NCI-H446 treated with DMSO at 0.1 percent for 48 hours (cell line): ENCODE measurements at regions not wholly inside any gene's neighbourhood (a gene's known extent, or its start where the extent isn't known, plus 50 kb on each side); places are given as distances from the start of the nearest gene placed in this dataset.
"Not testable (repeated sequence)": the region's sequence is repeated elsewhere in the genome, so short reads cannot be mapped to it uniquely, and the experiment has no call there.

Experiments used
- DNase-seq: peaks from one replicate; lab custom pipeline; 2025; lab: John Stamatoyannopoulos, UW

DNA sequence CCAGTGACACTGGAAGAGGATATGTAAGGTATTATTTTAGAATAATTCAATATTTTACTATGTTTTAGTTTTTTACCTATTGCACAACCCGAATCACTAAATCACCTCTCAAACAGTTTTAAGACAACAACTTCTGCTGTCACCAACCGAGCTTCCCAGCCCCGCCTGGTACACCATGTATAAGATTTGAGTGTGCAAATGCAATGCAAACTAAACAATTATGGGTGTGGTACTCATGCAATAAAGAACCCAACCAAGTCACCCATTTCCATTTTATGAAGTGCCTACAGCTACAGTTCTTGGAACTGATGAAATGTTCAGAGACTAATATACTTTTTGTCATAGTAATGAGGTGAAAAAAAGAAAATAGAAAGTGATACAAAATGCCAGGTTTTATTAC lies 256.2 kb downstream of the TAFA4 start:
- DNase-seq, result no peak

DNA sequence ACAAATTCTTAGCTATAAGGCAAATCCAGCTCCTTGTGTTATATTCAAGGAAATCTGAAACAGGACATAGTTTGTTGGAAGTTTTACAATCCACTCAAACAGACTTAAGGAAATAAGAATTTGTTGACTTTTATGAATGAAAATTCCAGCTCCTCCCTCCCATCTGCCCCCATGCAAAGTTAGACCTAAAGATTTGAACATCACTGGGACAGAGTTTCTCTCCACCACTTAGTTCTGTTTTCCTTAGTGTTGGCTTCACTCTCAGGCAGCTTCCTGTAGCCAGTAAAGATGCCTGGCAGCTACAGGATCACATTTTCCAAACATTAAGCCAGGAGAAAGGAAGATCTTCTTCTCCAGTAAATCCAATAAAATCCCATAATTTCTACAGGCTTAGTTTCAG lies 265.0 kb downstream of the TAFA4 start:
- DNase-seq, result peak; percentile 1

DNA sequence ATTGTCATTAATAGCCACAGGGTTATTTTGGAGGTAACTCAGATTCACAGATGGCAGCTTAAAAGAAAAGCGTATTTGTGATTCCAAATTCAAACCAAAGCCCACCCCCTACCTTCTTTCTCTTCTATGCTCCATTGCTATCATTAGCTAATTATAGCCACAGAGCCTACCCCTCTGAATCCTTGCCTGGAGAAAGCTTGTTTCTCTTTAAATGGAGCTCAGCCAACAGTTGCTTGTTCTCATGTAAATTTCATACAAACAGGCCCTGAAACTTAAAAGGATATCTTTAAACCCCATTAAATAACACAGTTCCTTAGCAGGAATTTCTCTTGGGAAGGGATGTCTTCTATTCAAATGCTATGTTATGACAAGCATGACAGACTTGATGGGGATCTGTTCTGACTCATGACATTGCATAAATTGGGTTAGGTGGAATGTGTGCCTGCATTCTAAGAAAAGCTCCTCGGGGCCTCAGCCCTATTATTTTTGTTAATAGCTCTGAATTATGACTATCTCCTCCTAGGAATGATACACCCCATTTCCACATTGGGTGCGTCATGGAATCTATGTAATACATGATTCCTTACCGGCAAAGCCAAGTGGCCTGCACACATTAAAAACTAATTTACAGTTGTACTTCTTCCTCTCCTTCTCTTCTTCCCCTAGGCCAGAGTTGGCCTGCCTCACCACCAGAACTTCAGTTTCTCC lies 265.8 kb downstream of the TAFA4 start:
- peak; percentile 26 for DNase-seq

GRCh38 chr3:68664276-68664675 lies 268.1 kb downstream of the TAFA4 start:
- DNase-seq, result no peak

- peak; percentile 59 for DNase-seq
Measured at GRCh38 chr3:68662176-68662575, 270.2 kb downstream of the TAFA4 start.

DNA sequence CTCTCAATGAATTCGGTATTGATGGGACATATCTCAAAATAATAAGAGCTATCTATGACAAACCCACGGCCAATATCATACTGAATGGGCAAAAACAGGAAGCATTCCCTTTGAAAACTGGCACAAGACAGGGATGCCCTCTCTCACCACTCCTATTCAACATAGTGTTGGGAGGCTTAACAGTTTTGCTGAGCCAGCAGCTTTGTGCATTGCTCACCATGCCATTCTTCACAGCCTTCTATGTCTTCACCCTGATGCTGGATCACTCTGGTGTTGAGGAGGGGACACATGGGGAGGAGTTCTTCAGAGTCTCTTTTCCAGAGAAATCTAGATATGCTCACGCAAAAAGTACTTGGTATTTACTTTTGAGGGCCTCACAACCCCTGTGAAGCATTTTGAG lies 281.7 kb downstream of the TAFA4 start:
- DNase-seq, result not testable (repeated sequence)

DNA sequence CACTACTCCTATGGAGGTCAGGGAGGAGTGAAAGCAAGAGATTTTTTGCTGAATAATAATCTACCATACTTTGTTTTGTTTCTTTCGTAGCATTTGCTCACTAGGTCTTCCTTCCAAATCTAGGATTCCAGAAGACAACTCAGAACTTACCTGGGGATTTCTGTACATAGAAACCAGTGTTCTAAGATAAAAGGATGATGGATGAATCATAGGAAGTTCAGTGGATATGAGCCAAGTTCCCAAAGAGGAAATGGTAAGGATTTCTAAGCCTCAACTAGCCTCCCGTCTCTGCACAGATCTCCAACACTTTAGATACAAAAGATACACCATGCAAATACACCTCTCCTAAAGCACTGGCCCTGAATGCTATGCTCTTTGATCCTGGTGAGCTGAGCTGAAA lies 283.9 kb downstream of the TAFA4 start:
- DNase-seq, result no peak

DNA sequence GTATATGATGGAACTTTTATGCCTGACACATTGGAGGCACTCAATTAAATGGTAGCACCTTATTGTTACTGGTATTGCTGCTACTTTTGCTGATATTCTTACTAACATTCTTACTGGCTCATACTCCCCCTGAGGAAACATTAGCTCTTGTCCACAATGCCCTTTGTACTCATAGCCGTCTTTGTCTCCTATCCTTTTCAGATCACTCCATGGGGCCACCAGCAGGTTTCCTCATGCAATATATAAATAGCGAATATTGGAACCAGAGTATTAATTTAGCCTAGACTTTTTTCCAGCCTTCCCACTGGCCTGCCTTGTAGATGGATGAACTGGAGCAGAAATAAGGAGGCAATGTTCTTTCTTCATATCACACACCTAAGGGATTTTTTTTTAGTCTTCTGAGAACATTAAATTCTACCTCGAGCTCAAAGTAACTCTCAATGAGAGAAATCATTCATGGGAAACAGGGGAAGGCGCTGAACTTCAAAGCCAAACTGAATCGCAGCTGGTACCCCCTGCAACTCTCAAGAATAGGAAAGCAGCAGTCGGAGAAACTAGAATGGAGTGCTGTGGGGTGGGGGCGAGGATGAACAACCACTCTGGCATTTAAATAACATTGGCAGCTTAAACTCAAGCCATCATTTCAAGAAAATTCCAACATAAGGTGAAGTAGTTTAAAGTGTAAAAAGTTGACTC lies 300.3 kb downstream of the TAFA4 start:
- no peak for DNase-seq

DNA sequence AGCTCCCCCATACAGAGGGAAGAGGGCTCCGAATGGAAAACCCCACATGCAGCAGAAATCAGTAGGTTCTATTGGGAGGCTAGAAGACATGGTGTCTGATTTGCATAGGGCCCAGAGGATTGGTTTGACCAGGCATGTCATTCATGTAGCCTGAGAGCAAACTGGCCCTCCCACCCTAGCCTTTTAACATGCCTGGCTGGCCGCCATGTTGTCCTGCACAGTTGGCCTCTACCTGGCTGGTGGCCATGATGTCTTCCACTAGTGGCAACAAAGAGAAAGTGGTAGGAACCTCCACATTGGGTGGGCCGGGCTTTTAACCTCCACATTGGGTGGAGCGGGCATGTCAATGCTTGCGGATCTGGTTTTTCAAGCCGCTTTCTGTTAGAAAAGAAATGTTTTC lies 312.1 kb downstream of the TAFA4 start:
- DNase-seq, result no peak

DNA sequence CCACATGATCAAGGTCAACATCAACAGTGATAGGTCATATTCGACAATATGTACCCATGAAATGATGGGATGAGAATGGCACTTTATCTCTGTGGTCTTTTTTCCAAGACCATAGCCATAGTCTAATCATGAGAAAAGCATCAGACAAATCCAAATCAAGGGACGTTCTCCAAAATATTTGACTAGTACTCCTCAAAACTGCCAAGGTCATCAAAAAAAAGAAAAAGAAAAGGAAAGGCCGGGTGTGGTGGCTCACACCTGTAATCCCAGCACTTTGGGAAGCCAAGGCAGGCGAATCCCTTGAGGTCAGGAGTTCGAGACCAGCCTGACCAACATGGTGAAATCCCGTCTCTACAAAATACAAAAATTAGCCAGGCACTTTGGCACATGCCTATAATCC lies 318.3 kb downstream of the TAFA4 start:
- no peak for DNase-seq

GRCh38 chr3:68571321-68571720 lies 361.0 kb downstream of the TAFA4 start:
- no peak for DNase-seq

DNA sequence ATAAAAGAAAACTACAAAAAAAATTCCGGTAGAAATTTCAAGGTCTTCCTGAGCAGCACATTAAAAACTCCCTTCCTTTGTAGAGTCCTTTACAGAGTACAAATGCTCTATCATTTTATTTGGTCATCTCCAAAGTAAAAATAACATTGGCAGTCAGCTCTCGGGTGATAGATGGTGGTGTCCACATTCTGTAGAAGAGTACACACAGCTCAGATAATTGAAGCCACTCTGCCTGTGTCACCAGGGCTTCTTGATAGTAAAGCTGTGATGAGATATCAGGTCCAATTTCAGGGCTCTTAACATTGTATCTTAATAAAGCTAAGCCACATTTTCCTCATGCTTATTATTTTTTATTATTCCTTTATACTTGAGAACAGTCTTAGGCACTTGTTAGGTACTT lies 371.6 kb downstream of the TAFA4 start:
- no peak for DNase-seq

DNA sequence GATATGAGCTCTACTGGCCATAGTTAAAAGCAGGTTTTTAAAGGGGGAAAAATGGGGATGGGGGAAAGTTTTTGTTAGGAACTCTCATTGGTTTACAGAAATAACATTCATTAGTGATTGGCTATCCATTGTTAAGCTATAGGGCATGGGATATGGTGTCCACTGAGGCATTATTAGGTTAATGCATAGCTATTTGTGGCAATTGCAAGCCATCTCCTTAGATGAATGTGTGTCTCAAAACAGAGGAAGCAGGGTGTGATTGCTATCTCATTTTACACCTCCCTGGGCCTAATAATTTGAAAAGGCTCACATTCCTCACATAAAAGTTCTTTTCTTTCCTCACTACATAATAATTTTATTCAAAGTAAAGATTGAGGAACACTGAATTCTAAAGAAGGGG lies 396.6 kb downstream of the TAFA4 start:
- DNase-seq, result no peak

GRCh38 chr3:68523330-68523729 lies 409.0 kb downstream of the TAFA4 start:
- DNase-seq, result no peak

DNA sequence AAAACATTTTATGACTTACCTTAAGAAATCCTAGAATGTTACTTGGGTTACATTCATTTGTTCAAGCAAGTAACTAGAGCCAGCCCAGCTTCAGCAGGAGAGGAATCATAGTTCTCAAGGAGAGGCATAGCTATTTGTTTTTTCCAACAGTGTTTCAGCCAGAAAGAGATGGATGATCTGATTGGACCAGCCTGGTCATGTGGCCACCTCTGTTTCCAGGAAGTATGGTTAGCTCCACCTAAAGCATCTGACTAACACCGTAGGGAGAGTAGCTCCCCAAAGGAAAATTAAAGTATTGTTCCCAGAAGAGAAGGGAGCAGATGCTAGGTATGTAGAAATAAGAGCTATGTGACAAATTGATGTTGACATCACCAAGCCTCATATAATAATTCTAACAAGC lies 417.1 kb downstream of the TAFA4 start:
- no peak for DNase-seq

DNA sequence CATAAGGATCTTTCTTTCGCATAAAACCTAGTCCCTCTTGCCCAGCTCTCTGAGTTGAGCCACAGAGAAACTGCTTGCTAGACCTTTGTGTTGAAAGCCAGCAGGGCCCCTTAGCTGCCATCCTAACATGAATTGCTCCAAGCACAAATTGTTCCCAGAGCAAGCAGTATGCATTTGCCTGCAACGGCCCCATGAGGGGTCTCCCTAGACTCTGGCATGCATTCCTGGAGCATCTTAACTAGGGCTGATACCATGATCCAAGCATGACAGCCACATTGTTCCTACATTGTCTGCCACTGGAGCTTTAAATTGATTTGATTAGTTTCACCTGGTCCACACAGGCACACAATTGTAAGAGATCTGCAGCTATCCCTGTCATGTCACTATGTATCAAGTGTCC lies 428.1 kb downstream of the TAFA4 start:
- no peak for DNase-seq

GRCh38 chr3:68485845-68486244 lies 446.5 kb downstream of the TAFA4 start:
- DNase-seq, result not testable (repeated sequence)

GRCh38 chr3:68485051-68485450 lies 447.3 kb downstream of the TAFA4 start:
- no peak for DNase-seq

DNA sequence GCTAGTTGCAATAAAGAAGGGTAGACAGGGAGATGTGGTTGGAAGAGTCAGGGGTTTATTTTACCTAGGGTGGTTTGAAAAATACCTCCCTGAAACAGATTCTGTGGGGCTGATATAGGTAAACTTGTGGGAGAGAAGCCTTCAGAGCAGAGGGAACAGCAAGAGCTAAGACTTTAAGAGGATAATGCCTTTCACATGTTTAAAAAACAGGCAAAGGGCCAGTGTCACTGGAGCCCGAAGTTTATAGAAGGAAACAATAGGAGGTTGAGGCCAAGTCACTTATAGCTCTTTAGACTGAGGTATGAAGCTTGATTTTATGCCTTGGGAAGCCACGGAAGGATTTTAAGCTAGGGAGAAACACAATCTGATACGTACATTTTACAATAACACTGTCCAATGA lies 448.7 kb downstream of the TAFA4 start:
- no peak for DNase-seq

- DNase-seq, result no peak
Measured at GRCh38 chr3:68483041-68483440, 449.3 kb downstream of the TAFA4 start.

- no peak for DNase-seq
Measured at GRCh38 chr3:68482565-68482964, 449.8 kb downstream of the TAFA4 start.

GRCh38 chr3:68479779-68480178 lies 452.6 kb downstream of the TAFA4 start:
- DNase-seq, result no peak

- no peak for DNase-seq
Measured at GRCh38 chr3:68468695-68469375, 463.5 kb downstream of the TAFA4 start.
